Left colon (tissue), 2 donors: ENCODE measurements at regions not wholly inside any gene's neighbourhood (a gene's known extent, or its start where the extent isn't known, plus 50 kb on each side); places are given as distances from the start of the nearest gene placed in this dataset.
A peak's percentile ranks its signal among the peaks of the same experiment; 100 is the strongest.
"Not testable (repeated sequence)": the region's sequence is repeated elsewhere in the genome, so short reads cannot be mapped to it uniquely, and the experiment has no call there.

ENCODE experiments used
- ATAC-seq: fragments of 200-7000 bp; cut with Tn5 transposase; one replicate; pipeline ENCODE4 v1.9.1; 2020; ENCODE audit warnings: mild to moderate bottlenecking, moderate library complexity
- DNase-seq, 2 donors: peaks; one replicate each; pipeline ENCODE4 v3.0.0-alpha.2; 2020
- intact Hi-C, 2 donors: fragments of 100-400 bp; cut with DNase I in 1 of 2; cut with micrococcal nuclease in 1 of 2; formaldehyde crosslinking; loops; one replicate each; pipeline versions ENCODE4 v1.11.2 to v1.14.0; 2022; cut with DNase I, micrococcal nuclease
- donor health status: DM: no; HTN: no; CAD: no.
- donor health status: DM: yes; HTN: yes; CAD: no.

GRCh38 chr9:36521148-36521547 lies 51.5 kb upstream of the MELK start:
- intact Hi-C loops, result no loop called here
- DNase-seq, result no peak
- no peak for ATAC-seq

GRCh38 chr9:36517131-36517530 lies 55.6 kb upstream of the MELK start:
- intact Hi-C loops, result no loop called here
- DNase-seq, result no peak
- no peak for ATAC-seq

- intact Hi-C loops, result no loop called here
- DNase-seq (no peak), ATAC-seq (no peak)
Measured at GRCh38 chr9:36504156-36504555, 68.5 kb upstream of the MELK start.

- intact Hi-C loops, result no loop called here
- DNase-seq (no peak), ATAC-seq (peak; percentile 61)
Measured at GRCh38 chr9:36503172-36504088, 69.3 kb upstream of the MELK start.

GRCh38 chr9:36501727-36502126 lies 71.0 kb upstream of the MELK start:
- ATAC-seq, result no peak
- no peak for DNase-seq
- intact Hi-C loops, result no loop called here

GRCh38 chr9:36500931-36501330 lies 71.8 kb upstream of the MELK start:
- ATAC-seq, DNase-seq, intact Hi-C loops: not testable (repeated sequence)

GRCh38 chr9:36499174-36499890 lies 73.4 kb upstream of the MELK start:
- ATAC-seq, result no peak
- intact Hi-C loops, result no loop called here
- no peak for DNase-seq

- ATAC-seq, DNase-seq, intact Hi-C loops: not testable (repeated sequence)
Measured at GRCh38 chr9:36493564-36493963, 79.1 kb upstream of the MELK start.

- ATAC-seq (no peak), DNase-seq (no peak)
- intact Hi-C loops, result no loop called here
Measured at GRCh38 chr9:36492865-36493264, 79.8 kb upstream of the MELK start.

- intact Hi-C loops, result no loop called here
Measured at GRCh38 chr9:36489453-36489852, 83.2 kb upstream of the MELK start.

GRCh38 chr9:36488389-36488756 lies 84.3 kb upstream of the MELK start:
- DNase-seq (no peak), ATAC-seq (no peak)
- intact Hi-C loops, result no loop called here

More at GRCh38 chr9:36489453-36489852, 83.2 kb upstream of the MELK start:
- DNase-seq (no peak), ATAC-seq (no peak)

GRCh38 chr9:36487482-36488388 lies 85.0 kb upstream of the MELK start:
- intact Hi-C loops, result no loop called here
- DNase-seq (peak; percentile 91 to 92), ATAC-seq (peak; percentile 92)

- intact Hi-C loops, result no loop called here
- ATAC-seq, result peak; percentile 46
- DNase-seq, result peak; percentile 54 to 65
Measured at GRCh38 chr9:36486933-36487481, 85.7 kb upstream of the MELK start.

- ATAC-seq (peak; percentile 10), DNase-seq (peak in 1 of 2 donors; percentile 28)
- intact Hi-C loops, result no loop called here
Measured at GRCh38 chr9:36486329-36486932, 86.3 kb upstream of the MELK start.

GRCh38 chr9:36485647-36486328 lies 85.7 kb upstream of the RNF38 start:
- ATAC-seq (no peak), DNase-seq (peak in 1 of 2 donors; percentile 17)
- intact Hi-C loops, result no loop called here

- ATAC-seq (no peak), DNase-seq (no peak)
- intact Hi-C loops, result no loop called here
Measured at GRCh38 chr9:36484124-36484523, 84.1 kb upstream of the RNF38 start.

- DNase-seq (no peak), ATAC-seq (no peak)
- intact Hi-C loops, result no loop called here
Measured at GRCh38 chr9:36479101-36479500, 79.0 kb upstream of the RNF38 start.

- DNase-seq (no peak), ATAC-seq (no peak)
- intact Hi-C loops, result no loop called here
Measured at GRCh38 chr9:36471359-36471758, 71.3 kb upstream of the RNF38 start.
